Right atrium auricular region (tissue), 2 donors: ENCODE measurements at regions not wholly inside any gene's neighbourhood (a gene's known extent, or its start where the extent isn't known, plus 50 kb on each side); places are given as distances from the start of the nearest gene placed in this dataset.

ENCODE experiments used
- DNase-seq: peaks from one replicate; pipeline ENCODE4 v3.0.0-alpha.2; 2019; ENCODE audit warnings: low spot score
- H3K27ac ChIP-seq, 2 donors: fragments of 200-600 bp; sonication (generic); 1 replicate in 1 of 2; 2 replicates in 1 of 2; pipeline ENCODE4 v1.5.1; 2016 to 2019
- H3K27me3 ChIP-seq, 2 donors: fragments of 200-600 bp; sonication (generic); one replicate each; pipeline versions ENCODE4 v1.5.1 to v1.6.0; 2017 to 2019
- H3K36me3 ChIP-seq: fragments of 200-600 bp; sonication (generic); one replicate; pipeline ENCODE4 v1.5.1; 2016
- H3K4me1 ChIP-seq, 2 donors: fragments of 200-600 bp; sonication (generic); one replicate each; pipeline versions ENCODE4 v1.5.1 to v1.6.0; 2017 to 2019
- H3K4me3 ChIP-seq, 2 donors: fragments of 200-600 bp; sonication (generic); 1 replicate in 1 of 2; 2 replicates in 1 of 2; pipeline ENCODE4 v1.5.1; 2017 to 2019; ENCODE audit warnings: mild to moderate bottlenecking in 1 of 2, moderate library complexity in 1 of 2
- H3K9me3 ChIP-seq, 2 donors: fragments of 200-600 bp; sonication (generic); one replicate each; pipeline ENCODE4 v1.5.1; 2019
- TF ChIP-seq, protein P1 (sequence below), 2 donors: fragments of 200-600 bp; sonication (generic); IDR thresholded peaks; one replicate each; pipeline ENCODE4 v1.5.1; 2019; ENCODE audit warnings: antibody characterized with exemption in 2 of 2

DNA sequence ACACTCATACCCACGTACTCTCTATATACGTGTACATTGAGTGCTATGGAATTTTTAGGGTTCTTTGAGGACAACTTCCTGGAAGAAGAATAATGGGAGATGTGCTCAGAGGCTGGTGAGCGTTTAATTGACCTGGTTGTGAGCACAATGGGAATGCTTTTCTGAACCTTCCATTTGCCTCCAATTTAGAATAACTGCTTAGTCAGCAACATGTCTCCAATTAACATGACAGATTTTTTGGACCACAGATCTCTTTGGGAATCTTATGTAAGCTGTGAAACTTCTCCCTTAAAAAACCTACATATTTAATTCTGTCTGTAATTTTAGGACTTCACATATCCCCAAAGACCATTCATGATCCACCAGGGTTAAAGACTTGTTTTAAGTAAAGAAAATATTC lies 166.7 kb upstream of the TNP1 start:
- H3K27ac ChIP-seq: no peak overlapping the region
- H3K36me3 ChIP-seq: no peaks in the 10 kb centered on the region
- H3K4me1 ChIP-seq: no peaks in the 10 kb centered on the region
- no peak overlapping the region for H3K4me3 ChIP-seq
- H3K9me3 ChIP-seq: no peaks in the 10 kb centered on the region
- DNase-seq: no peak
- TF ChIP-seq, protein P1, sequence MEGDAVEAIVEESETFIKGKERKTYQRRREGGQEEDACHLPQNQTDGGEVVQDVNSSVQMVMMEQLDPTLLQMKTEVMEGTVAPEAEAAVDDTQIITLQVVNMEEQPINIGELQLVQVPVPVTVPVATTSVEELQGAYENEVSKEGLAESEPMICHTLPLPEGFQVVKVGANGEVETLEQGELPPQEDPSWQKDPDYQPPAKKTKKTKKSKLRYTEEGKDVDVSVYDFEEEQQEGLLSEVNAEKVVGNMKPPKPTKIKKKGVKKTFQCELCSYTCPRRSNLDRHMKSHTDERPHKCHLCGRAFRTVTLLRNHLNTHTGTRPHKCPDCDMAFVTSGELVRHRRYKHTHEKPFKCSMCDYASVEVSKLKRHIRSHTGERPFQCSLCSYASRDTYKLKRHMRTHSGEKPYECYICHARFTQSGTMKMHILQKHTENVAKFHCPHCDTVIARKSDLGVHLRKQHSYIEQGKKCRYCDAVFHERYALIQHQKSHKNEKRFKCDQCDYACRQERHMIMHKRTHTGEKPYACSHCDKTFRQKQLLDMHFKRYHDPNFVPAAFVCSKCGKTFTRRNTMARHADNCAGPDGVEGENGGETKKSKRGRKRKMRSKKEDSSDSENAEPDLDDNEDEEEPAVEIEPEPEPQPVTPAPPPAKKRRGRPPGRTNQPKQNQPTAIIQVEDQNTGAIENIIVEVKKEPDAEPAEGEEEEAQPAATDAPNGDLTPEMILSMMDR (IDR thresholded peaks at IDR 0.05): no peak
- no peaks in the 10 kb centered on the region for H3K27me3 ChIP-seq

DNA sequence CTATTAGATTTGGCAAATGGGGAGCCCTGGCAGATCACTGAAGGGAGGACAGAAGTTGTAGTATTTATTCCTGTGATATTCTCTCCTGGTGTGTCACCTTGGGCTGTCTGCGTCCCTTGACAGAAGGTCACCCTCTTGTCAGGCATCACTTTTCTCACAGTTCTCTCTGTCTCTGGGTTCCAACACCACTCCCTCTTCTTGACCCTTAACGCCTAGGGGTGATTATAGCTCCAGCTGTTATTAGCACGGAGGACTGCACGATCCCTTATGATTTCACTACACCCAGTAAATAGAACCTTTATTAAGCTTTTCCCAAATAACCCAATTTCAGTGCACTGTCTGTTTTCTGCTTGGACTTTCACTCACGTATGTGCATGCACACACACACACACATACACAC lies 166.3 kb upstream of the TNP1 start:
- TF ChIP-seq, protein P1 (IDR thresholded peaks at IDR 0.05): no peak
- H3K9me3 ChIP-seq: no peaks in the 10 kb centered on the region
- no peaks in the 10 kb centered on the region for H3K4me1 ChIP-seq
- no peak overlapping the region for H3K27ac ChIP-seq
- H3K27me3 ChIP-seq: no peaks in the 10 kb centered on the region
- DNase-seq: no peak
- no peak overlapping the region for H3K4me3 ChIP-seq
- no peaks in the 10 kb centered on the region for H3K36me3 ChIP-seq

DNA sequence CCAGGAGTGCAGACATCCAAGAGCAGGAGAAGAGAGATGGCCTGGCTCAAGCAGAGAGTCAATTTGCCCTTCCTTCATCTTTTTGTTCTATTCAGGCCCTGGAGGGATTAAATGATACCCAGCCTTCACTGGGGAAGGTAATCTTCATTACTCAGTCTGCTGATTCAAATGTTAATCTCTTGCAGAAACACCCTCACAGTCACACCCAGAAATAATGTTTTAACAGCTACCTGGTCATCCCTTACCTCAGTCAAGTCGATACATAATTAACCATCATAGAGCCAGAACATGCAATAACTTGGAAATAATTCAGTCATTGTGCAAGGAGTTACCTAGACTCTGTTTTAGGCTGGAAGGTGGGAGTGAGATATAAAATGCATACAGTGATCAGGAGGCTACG lies 163.7 kb upstream of the TNP1 start:
- H3K4me3 ChIP-seq: no peak overlapping the region
- no peaks in the 10 kb centered on the region for H3K4me1 ChIP-seq
- H3K36me3 ChIP-seq: no peaks in the 10 kb centered on the region
- no peak for DNase-seq
- H3K27me3 ChIP-seq: no peaks in the 10 kb centered on the region
- TF ChIP-seq, protein P1 (IDR thresholded peaks at IDR 0.05): no peak
- H3K9me3 ChIP-seq: peaks cover 0 to 7% of the 10 kb centered on the region in 2 donors
- no peak overlapping the region for H3K27ac ChIP-seq

DNA sequence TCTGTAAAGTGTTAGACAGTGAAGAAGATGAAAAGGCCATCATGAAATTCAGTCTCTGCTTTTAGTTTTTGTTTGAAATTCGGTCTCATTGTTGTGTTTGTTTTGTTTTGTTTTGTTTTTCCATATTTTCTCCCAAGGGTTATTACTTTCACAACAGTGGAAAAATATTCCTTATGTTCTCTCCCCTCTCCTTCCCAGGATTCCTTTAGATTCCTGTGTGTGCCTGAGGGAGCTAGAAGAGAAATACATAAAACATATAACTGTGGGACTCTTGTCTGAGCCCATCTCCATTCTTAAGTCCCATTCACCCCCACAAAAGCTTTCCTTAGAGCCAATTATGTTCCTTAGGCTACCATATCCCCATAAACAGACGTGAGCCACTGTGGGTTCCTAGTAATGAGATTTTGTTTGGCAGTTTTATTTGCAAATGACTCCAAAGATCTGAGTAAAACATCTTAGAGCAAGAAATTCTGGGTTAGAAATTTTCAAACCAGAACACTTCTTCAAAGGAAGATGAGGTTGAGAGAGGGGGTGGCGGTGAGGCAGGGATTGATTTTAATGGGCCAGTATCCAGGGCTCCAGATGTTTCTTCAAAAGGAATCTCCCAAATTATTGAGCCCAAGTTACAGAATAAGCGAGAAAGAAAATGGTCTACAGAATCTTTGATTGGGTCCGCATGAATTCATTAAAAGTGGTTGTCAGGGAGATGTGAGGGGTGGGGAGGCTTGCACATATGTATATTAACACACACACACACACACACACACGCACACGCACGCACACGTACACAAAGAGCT lies 157.8 kb upstream of the TNP1 start:
- no peak for DNase-seq
- TF ChIP-seq, protein P1 (IDR thresholded peaks at IDR 0.05): no peak
- Histone ChIP-seq H3K9me3 (peaks cover 0 to 7% of the 10 kb centered on the region in 2 donors), H3K36me3 (no peaks in the 10 kb centered on the region), H3K4me1 (no peaks in the 10 kb centered on the region), H3K4me3 (no peak overlapping the region), H3K27ac (no peak overlapping the region), H3K27me3 (no peaks in the 10 kb centered on the region)

DNA sequence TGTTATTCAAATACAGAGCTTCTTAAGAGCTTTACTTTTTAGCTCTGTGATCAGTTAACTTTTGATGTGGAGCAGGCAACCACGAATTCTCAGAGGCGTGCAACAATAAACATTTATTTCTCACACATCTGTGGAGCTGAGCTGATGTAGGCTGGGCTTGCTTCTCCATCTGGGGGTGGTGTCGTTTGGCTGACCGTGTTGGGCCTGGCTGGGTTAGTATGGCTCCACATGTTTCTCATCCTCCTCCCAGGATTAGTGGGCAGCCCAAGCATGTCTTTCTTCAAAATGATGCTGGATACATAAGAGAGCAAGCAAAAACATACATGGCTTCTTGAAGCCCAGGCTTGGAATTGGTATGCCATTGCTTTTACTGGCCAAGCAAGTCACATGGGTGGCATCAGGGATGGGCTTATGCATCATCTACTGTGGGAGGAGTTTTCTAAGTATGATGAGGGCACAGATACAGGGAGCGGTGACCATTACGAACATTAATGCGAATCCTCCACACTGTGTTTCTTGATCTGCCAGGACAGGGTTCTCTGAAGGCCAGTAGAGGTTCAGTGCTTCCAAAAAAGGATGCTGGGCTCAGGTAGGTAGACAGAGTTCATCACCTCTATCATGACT lies 157.0 kb upstream of the TNP1 start:
- no peak for DNase-seq
- H3K4me1 ChIP-seq: no peaks in the 10 kb centered on the region
- no peaks in the 10 kb centered on the region for H3K36me3 ChIP-seq
- H3K4me3 ChIP-seq: no peak overlapping the region
- H3K9me3 ChIP-seq: peaks cover 0 to 7% of the 10 kb centered on the region in 2 donors
- H3K27ac ChIP-seq: no peak overlapping the region
- H3K27me3 ChIP-seq: no peaks in the 10 kb centered on the region
- TF ChIP-seq, protein P1 (IDR thresholded peaks at IDR 0.05): no peak
